ENCODE measurements at regions not wholly inside any gene's neighbourhood (a gene's known extent, or its start where the extent isn't known, plus 50 kb on each side); places are given as distances from the start of the nearest gene placed in this dataset.

- no peak for TF ChIP-seq CTCF (IDR thresholded peaks at IDR 0.05)
- no peak for TF ChIP-seq POLR2A (IDR thresholded peaks at IDR 0.05)
These were observed 484.8 kb upstream of the GRIA1 start for GRCh38 chr5:153005711-153006110.
